ENCODE measurements at regions not wholly inside any gene's neighbourhood (a gene's known extent, or its start where the extent isn't known, plus 50 kb on each side); places are given as distances from the start of the nearest gene placed in this dataset.
"Not testable (repeated sequence)": the region's sequence is repeated elsewhere in the genome, so short reads cannot be mapped to it uniquely, and the experiment has no call there.

DNA sequence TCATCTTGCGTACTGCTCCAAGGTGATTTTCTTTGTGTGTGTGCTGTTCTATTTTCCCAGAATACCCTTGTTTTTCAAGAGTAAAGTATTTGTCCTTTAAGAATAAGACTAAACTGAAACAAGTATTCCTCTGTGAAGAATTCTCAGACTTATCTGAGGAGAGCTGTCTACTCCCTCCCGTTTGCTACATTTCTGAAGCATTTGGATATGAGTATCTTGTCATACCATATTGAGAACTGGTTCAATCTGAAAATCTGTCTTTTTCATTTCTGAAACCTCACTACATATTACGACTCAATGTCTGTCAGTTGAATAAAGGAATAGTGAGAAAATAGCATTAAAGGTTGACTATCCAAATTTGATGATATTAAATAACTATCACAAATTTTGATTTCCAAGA, 159.4 kb downstream of the PMAIP1 start:
- DNase-seq, result no peak

- no peak for DNase-seq
Observed at GRCh38 chr18:60053747-60054304, 154.0 kb downstream of the PMAIP1 start.

DNA sequence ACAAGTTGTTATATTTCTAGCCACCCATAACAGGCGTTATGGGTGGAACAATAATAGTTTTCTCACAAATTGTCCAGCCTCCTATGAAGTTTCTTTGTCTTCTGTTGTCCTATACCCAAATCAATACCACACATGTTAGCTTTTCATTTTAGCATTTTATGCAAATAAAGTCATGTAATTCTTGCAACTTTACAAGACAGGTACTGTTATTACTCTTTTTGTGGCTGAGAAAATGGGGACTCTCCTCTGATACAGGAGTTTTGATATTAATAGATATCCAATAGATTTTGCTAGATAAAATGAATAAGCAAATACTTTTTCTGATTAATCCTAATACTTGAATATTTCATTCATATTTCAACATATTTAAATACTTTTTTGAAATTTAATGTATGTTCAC, 151.0 kb downstream of the PMAIP1 start:
- DNase-seq, result no peak

DNA sequence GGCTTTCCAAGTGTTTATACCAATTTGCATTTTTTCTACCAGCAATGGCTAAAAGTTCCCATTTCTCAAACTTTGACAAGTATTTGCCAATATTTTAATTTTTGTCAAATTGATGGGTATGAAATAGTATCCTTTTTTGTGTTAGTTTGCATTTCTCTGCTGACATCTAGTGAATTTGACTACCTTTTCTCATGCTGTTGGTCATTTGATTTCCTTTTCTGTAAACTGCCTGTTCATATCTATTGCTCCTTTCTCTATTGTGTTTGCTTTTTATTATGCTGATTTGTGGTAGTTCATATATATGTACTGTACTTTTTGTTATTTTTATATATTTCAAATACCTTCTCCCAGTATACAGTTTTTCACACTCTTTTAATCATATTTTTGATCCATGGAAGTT, 149.4 kb downstream of the PMAIP1 start:
- DNase-seq, result no peak

- DNase-seq, result no peak
Observed at GRCh38 chr18:60047556-60047955, 147.8 kb downstream of the PMAIP1 start.

DNA sequence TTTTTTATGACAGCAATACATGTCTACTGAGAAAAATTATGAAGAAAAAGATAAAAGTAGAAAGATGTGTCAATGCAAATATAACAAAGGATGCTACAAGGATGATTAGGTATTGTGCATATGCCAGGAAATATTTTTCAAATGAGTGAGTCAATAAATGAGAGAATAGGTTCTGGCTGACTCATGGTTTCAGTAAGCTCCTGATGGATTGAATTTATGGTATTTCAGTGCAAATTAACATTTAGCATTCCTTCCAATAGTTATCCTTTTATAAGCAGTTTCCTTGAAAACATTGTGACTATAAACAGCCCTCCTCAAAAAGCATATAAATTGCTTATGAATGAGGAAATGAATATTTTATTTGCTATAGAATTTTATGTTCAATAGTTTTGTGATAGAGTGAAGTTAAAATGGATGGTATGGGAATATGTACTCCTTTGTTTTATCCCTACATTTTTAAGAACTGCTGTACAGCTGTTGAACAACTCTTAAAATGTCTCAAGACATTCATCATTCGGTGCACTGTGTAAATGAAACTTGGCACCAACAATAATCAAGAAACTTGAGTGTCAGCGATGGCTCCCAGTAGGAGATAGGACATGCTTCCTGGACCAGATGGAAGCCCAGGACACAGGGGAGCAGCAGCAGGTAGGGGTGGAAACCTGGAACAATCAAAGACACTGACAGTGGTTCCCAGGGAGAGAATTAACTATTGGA, 144.7 kb downstream of the PMAIP1 start:
- no peak for DNase-seq

GRCh38 chr18:60040971-60041370, 141.2 kb downstream of the PMAIP1 start:
- no peak for DNase-seq

DNA sequence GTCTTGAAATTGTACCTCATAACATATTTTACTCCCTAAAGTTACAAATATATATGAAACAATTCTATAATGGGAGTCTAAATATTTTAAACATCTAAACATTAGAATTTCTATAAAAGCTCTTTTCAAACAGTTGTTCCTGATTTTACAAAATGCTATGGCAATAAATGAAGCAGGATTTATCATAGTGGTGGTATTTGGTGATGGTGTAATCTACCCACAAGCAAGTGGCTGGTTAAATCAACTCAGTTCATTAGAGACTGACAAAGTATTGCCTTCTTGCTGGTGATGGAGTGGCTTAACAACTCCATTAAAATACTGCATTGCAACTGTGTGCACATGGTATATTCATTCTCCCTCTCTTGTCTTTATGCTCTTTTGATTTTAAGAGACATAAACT, 138.9 kb downstream of the PMAIP1 start:
- no peak for DNase-seq

DNA sequence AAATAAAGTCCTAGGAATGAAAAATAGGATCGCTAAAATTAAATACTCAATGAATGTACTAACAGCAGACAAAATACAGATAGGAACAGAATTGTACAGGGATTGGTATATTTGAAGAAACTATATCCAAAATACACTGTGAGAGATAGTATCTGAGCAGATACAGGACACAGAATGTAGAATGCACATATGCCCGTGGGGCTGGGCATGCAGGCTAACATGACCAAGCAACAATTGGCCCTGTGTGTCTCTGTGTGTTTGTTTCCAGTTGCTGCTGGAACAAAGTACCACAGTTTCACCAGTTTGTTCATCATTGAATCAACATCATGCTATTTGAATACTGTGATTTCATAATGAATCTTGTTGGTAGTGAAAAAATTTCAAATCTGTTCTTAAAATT, 127.6 kb downstream of the PMAIP1 start:
- peak in 1 of 2 experiments; percentile 21 for DNase-seq

DNA sequence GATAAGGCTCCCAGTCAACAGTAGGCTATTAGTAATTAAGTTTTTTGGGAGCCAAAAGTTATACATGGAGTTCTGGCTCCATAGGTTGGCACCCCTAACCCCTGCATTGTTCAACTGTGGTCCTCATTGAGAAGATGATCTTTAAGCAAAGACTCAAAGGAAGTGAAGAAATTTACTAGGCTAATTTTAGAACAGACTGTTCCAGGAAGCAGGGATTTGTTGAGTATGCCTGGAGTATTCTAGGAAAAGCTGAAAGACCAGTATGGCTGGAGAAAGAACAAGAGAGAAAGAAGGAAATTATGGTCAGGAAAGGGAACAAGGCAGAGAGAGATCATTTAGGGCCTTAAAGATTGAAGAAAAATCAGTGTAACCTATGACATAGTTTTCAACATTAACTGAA, 125.1 kb downstream of the PMAIP1 start:
- DNase-seq, result no peak

GRCh38 chr18:60024345-60024744, 124.5 kb downstream of the PMAIP1 start:
- DNase-seq, result no peak

GRCh38 chr18:60022671-60023276, 123.0 kb downstream of the PMAIP1 start:
- no peak for DNase-seq

- DNase-seq, result no peak
Observed at GRCh38 chr18:60021556-60021955, 121.8 kb downstream of the PMAIP1 start.

DNA sequence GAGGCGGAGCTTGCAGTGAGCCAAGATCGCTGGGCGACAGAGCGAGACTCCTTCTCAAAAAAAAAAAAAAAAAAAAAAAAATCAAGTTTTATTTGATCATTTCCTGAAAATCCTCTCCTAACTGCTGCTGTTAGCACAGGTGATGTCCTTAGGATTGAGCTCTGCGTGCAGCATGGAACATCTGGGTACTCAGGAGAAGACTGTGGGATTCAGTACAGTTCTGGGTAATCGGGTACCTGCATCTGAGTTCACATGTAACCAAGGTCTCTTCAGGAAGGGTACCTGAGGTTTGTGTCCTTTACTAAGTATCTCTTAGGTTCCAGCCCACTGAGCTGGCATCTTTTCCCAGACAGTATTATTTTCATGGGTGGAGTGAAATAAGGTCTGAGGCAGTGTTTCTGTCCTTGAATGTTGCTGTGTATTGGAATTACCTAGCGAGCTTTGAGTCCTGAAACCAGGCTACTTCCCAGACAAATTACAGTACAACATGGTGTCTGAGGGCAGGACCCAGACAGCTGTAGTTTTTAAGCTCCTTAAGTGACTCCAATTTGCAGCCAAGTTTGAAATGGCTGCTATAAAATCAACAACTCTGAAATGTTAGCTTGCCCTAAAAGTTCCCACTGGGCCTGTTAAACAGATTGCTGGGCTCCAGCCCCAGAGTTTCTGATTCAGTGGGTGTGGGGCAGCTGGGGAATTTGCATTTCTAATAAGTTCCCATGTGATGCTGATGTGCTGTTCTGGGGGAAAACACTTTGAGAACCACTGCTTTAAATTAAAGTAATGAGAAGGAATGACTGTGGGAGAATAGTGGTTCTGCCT, 120.5 kb downstream of the PMAIP1 start:
- DNase-seq, result no peak

GRCh38 chr18:60019463-60019840, 119.7 kb downstream of the PMAIP1 start:
- no peak for DNase-seq

- DNase-seq, result no peak
Observed at GRCh38 chr18:60018618-60019462, 119.0 kb downstream of the PMAIP1 start.

DNA sequence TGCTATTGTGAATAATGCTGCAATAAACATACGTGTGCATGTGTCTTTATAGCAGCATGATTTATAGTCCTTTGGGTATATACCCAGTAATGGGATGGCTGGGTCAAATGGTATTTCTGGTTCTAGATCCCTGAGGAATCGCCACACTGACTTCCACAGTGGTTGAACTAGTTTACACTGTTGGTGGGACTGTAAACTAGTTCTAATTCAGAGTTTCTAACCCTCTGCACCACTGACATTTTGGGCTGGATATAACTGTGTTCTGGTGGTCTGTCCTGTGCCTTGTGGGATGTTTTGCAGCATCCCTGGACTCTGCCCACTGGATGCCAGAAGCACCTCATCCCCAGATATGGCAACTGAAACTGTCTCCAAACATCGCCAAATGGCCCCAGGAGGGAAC, 118.3 kb downstream of the PMAIP1 start:
- DNase-seq, result not testable (repeated sequence)

DNA sequence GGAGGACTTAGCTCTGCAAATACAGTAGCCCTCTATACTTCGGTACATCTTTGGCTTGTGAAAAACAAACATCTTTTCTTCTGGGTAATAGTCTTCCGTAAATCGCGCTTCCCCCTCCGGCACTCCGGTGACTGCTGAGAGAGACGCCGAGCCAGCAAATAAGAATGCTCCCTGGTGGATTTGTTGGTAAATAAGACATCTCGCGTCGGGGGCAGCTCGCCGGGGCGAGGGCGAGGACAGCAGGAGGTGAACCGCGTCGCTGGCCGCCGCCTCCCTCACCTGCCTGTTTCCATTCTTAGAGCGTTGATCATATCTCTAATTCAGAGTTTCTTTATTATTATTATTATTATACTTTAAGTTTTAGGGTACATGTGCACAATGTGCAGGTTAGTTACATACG, 117.6 kb downstream of the PMAIP1 start:
- DNase-seq, result no peak

DNA sequence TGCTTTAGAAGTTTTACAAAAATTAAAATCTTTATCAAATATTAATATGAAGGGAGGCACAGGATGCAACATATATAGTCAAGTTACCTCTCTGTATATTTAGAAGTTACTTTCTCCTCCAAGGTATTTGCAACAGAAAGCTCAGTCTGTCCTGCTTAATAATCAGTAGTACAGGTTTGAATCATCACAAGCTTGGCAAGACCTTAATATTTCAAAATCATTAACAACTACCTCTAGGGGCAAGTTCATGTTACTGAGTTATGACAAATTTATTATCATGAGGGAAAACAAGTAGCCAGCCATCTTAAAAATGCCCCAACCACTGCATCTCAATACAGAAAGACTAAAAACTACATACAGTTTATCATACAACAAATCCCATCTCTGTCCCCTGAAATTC, 116.0 kb downstream of the PMAIP1 start:
- not testable (repeated sequence) for DNase-seq

DNA sequence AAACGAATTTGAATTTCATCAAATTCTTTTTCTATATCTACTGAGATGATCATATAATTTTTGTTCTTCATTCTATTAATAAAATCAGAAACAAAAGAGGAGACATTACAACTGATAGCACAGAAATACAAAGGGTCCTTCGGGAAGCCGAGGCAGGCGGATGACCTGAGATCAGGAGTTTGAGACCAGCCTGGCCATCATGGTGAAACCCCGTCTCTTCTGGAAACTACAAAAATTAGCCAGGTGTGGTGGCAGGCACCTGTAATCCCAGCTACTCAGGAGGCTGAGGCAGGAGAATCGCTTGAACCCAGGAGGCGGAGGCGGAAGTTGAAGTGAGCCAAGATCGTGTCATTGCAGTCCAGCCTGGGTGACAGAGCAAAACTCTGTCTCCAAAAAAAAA, 113.4 kb downstream of the PMAIP1 start:
- not testable (repeated sequence) for DNase-seq

- DNase-seq, result no peak
Observed at GRCh38 chr18:60010984-60011383, 111.2 kb downstream of the PMAIP1 start.

DNA sequence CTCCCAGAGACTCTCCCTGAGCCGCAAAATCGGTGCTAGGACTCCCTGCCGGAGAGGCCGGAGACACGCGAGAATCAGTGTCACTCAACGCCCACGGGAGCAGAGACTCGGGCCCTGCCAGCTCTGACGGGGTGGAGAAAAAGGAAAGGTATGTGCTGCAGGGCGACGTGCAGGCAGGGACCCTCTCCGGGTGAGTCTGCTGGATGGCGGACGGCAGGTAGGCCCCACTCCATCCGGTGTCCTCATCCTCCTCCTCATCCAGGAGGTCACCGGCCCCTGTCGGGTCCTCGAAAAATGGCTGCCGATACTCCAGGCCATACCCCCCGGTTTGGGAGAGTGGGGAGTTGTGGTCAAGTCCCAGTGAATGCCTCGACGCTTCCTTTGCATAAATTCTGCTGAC, 110.7 kb downstream of the PMAIP1 start:
- no peak for DNase-seq

- DNase-seq, result no peak
Observed at GRCh38 chr18:60007661-60008060, 107.9 kb downstream of the PMAIP1 start.

Data from NCI-H2081 (cell line).